ENCODE measurements at regions not wholly inside any gene's neighbourhood (a gene's known extent, or its start where the extent isn't known, plus 50 kb on each side); places are given as distances from the start of the nearest gene placed in this dataset.

- H2AFZ ChIP-seq (ENCODE audit: low read depth, low read length) = no peak overlapping the region
- TF ChIP-seq SMC3 (conservative IDR thresholded peaks at IDR 0.05; ENCODE audit: poor library complexity) (no peak), TAF1 (IDR thresholded peaks at IDR 0.05; ENCODE audit: low read depth) (no peak), EP300 (conservative IDR thresholded peaks at IDR 0.05; ENCODE audit: poor library complexity, severe bottlenecking) (no peak), CTCF (IDR thresholded peaks at IDR 0.05; ENCODE audit: poor library complexity, severe bottlenecking) (no peak), POLR2AphosphoS5 (IDR thresholded peaks at IDR 0.05) (no peak), RAD21 (conservative IDR thresholded peaks at IDR 0.05) (no peak)
- no peak overlapping the region for H3K4me3 ChIP-seq (ENCODE audit: low read length)
- no peaks in the 10 kb centered on the region for H3K9me2 ChIP-seq (ENCODE audit: insufficient read depth, low read length)
- H3K27me3 ChIP-seq (ENCODE audit: insufficient read depth, low read depth, low read length) = no peaks in the 10 kb centered on the region
- no peak overlapping the region for H3K4me2 ChIP-seq (ENCODE audit: low read length)
- no peaks in the 10 kb centered on the region for H3K36me3 ChIP-seq (ENCODE audit: insufficient read depth, low read length)
- H3K79me2 ChIP-seq (replicated peaks; ENCODE audit: insufficient read depth, low read length) = no peaks in the 10 kb centered on the region
- H3K27ac ChIP-seq (ENCODE audit: low read length) = no peak overlapping the region
- H3F3A ChIP-seq (ENCODE audit: insufficient read depth, low read length, poor library complexity, severe bottlenecking) = no peaks in the 10 kb centered on the region
- no peaks in the 10 kb centered on the region for H4K20me1 ChIP-seq (ENCODE audit: insufficient read depth)
- H3K9me3 ChIP-seq (ENCODE audit: low read length) = no peaks in the 10 kb centered on the region
- no peak overlapping the region for H3K9ac ChIP-seq (ENCODE audit: low read length)
These were observed 696.5 kb downstream of the CDH11 start for GRCh38 chr16:64425381-64425780.

GRCh38 chr16:64422259-64422658, 699.6 kb downstream of the CDH11 start:
- no peak overlapping the region for H3K4me2 ChIP-seq (ENCODE audit: low read length)
- H3K79me2 ChIP-seq (replicated peaks; ENCODE audit: insufficient read depth, low read length) = no peaks in the 10 kb centered on the region
- H3K27me3 ChIP-seq (ENCODE audit: insufficient read depth, low read depth, low read length) = no peaks in the 10 kb centered on the region
- no peak overlapping the region for H3K9ac ChIP-seq (ENCODE audit: low read length)
- no peak overlapping the region for H2AFZ ChIP-seq (ENCODE audit: low read depth, low read length)
- no peaks in the 10 kb centered on the region for H3K9me2 ChIP-seq (ENCODE audit: insufficient read depth, low read length)
- no peak for TF ChIP-seq SMC3 (conservative IDR thresholded peaks at IDR 0.05; ENCODE audit: poor library complexity)
- H3K27ac ChIP-seq (ENCODE audit: low read length) = no peak overlapping the region
- H3K36me3 ChIP-seq (ENCODE audit: insufficient read depth, low read length) = no peaks in the 10 kb centered on the region
- no peaks in the 10 kb centered on the region for H4K20me1 ChIP-seq (ENCODE audit: insufficient read depth)
- H3K4me3 ChIP-seq (ENCODE audit: low read length) = no peak overlapping the region
- H3K9me3 ChIP-seq (ENCODE audit: low read length) = no peaks in the 10 kb centered on the region
- H3F3A ChIP-seq (ENCODE audit: insufficient read depth, low read length, poor library complexity, severe bottlenecking) = no peaks in the 10 kb centered on the region

- Histone ChIP-seq H3K27ac (ENCODE audit: low read length) (no peak overlapping the region), H3K9me2 (ENCODE audit: insufficient read depth, low read length) (no peaks in the 10 kb centered on the region), H2AFZ (ENCODE audit: low read depth, low read length) (no peak overlapping the region), H3K4me3 (ENCODE audit: low read length) (no peak overlapping the region), H4K20me1 (ENCODE audit: insufficient read depth) (no peaks in the 10 kb centered on the region), H3F3A (ENCODE audit: insufficient read depth, low read length, poor library complexity, severe bottlenecking) (no peaks in the 10 kb centered on the region), H3K79me2 (replicated peaks; ENCODE audit: insufficient read depth, low read length) (no peaks in the 10 kb centered on the region), H3K4me2 (ENCODE audit: low read length) (no peak overlapping the region), H3K27me3 (ENCODE audit: insufficient read depth, low read depth, low read length) (no peaks in the 10 kb centered on the region), H3K9ac (ENCODE audit: low read length) (no peak overlapping the region), H3K9me3 (ENCODE audit: low read length) (no peaks in the 10 kb centered on the region), H3K36me3 (ENCODE audit: insufficient read depth, low read length) (no peaks in the 10 kb centered on the region)
- TF ChIP-seq RAD21 (conservative IDR thresholded peaks at IDR 0.05) (no peak), MXI1 (conservative IDR thresholded peaks at IDR 0.05; ENCODE audit: poor library complexity, severe bottlenecking) (no peak), TAF1 (IDR thresholded peaks at IDR 0.05; ENCODE audit: low read depth) (no peak)
These were observed 700.3 kb downstream of the CDH11 start for GRCh38 chr16:64421515-64421914.

- H3K4me2 ChIP-seq (ENCODE audit: low read length) = no peak overlapping the region
- TF ChIP-seq SMC3 (conservative IDR thresholded peaks at IDR 0.05; ENCODE audit: poor library complexity) (no peak), TAF1 (IDR thresholded peaks at IDR 0.05; ENCODE audit: low read depth) (no peak), EZH2 (IDR thresholded peaks at IDR 0.05; ENCODE audit: borderline replicate concordance, insufficient read depth, low read length, poor library complexity, severe bottlenecking) (no peak), EP300 (conservative IDR thresholded peaks at IDR 0.05; ENCODE audit: poor library complexity, severe bottlenecking) (no peak), MXI1 (conservative IDR thresholded peaks at IDR 0.05; ENCODE audit: poor library complexity, severe bottlenecking) (no peak), REST (IDR thresholded peaks at IDR 0.05; ENCODE audit: borderline replicate concordance) (no peak), POLR2AphosphoS5 (IDR thresholded peaks at IDR 0.05) (no peak), RAD21 (conservative IDR thresholded peaks at IDR 0.05) (no peak), CTCF (IDR thresholded peaks at IDR 0.05; ENCODE audit: poor library complexity, severe bottlenecking) (no peak)
- H3K27me3 ChIP-seq (ENCODE audit: insufficient read depth, low read depth, low read length) = no peaks in the 10 kb centered on the region
- no peaks in the 10 kb centered on the region for H3K36me3 ChIP-seq (ENCODE audit: insufficient read depth, low read length)
- no peak overlapping the region for H3K27ac ChIP-seq (ENCODE audit: low read length)
- no peak overlapping the region for H2AFZ ChIP-seq (ENCODE audit: low read depth, low read length)
- H3K4me3 ChIP-seq (ENCODE audit: low read length) = no peak overlapping the region
- H3K9me3 ChIP-seq (ENCODE audit: low read length) = no peaks in the 10 kb centered on the region
- H3F3A ChIP-seq (ENCODE audit: insufficient read depth, low read length, poor library complexity, severe bottlenecking) = no peaks in the 10 kb centered on the region
- no peaks in the 10 kb centered on the region for H4K20me1 ChIP-seq (ENCODE audit: insufficient read depth)
- H3K9me2 ChIP-seq (ENCODE audit: insufficient read depth, low read length) = no peaks in the 10 kb centered on the region
- no peaks in the 10 kb centered on the region for H3K79me2 ChIP-seq (replicated peaks; ENCODE audit: insufficient read depth, low read length)
- H3K9ac ChIP-seq (ENCODE audit: low read length) = no peak overlapping the region
These were observed 702.0 kb downstream of the CDH11 start for GRCh38 chr16:64419832-64420231.
